Thyroid gland (tissue), 4 donors: ENCODE measurements at regions not wholly inside any gene's neighbourhood (a gene's known extent, or its start where the extent isn't known, plus 50 kb on each side); places are given as distances from the start of the nearest gene placed in this dataset.

Experiments
- CTCF ChIP-seq, 6 experiments: fragments of 200-600 bp in 3 of 6; fragments of 450-650 bp in 3 of 6; sonication (generic) in 3 of 6; IDR thresholded peaks; one replicate each; pipeline ENCODE4 v1.5.1; 2016 to 2019; ENCODE audit warnings: antibody characterized with exemption in 6 of 6, mild to moderate bottlenecking in 2 of 6, inconsistent platforms in 1 of 6, moderate library complexity in 1 of 6
- POLR2A ChIP-seq, 2 donors: fragments of 450-650 bp; IDR thresholded peaks; one replicate each; pipeline ENCODE4 v1.6.1; 2017; ENCODE audit warnings: antibody characterized with exemption in 2 of 2, mild to moderate bottlenecking in 2 of 2, moderate library complexity in 1 of 2

GRCh38 chr6:20351534-20351933, 50.1 kb upstream of the E2F3 start:
- TF ChIP-seq POLR2A (IDR thresholded peaks at IDR 0.05) (no peak), CTCF (IDR thresholded peaks at IDR 0.05) (no peak)
